ENCODE measurements at regions not wholly inside any gene's neighbourhood (a gene's known extent, or its start where the extent isn't known, plus 50 kb on each side); places are given as distances from the start of the nearest gene placed in this dataset.

DNA sequence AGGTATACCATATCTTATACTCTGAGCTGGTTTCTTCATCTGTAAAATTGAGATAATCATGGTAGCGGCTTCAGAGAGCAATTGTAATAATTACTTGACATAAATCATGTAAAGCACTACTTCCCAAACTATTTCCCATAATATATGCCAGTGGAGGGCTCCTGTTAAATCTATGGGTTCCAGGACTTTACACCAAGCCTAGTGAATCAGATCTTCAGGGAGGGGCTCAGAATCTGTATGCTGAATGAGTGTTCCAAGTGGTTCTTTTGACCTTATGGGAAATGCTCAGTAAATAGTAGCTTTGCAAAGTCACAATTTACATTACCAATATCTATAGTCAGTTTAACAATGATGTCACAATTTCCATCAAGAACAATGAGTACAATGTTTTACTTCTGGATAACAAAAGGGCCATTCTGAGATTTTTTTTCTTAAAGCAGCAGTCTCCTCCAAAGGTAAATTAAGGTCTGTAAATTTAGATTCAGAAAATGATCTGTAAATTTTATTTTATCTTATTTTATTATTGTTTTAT is 50.9 kb upstream of the NLK start:
- no peak for DNase-seq (ENCODE audit: low spot score)
